GM18502 (cell line): ENCODE measurements at regions not wholly inside any gene's neighbourhood (a gene's known extent, or its start where the extent isn't known, plus 50 kb on each side); places are given as distances from the start of the nearest gene placed in this dataset.

ENCODE experiments used
- ATAC-seq: cut with Tn5 transposase; IDR thresholded peaks from one replicate; pipeline ENCODE4 v1.9.1; 2021; ENCODE audit warnings: mild to moderate bottlenecking; ENCODE audit not compliant: unreplicated experiment, poor library complexity

DNA sequence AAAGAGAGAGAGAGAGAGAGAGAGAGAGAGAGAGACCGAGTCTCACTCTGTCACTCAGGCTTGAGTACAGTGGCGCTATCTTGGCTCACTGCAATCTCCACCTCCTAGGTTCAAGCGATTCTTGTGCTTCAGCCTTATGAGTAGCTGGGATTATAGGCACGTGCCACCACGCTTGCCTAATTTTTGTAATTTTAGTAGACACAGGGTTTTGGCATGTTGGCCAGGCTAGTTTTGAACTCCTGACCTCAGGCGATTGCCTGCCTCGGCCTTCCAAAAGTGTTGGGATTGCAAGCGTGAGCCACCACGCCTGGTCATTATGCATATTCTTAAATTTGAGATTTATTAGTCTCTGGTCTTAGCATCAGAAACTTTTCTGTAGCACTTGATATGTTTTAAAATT lies 317.9 kb upstream of the ATP2B1 start:
- no peak for ATAC-seq

DNA sequence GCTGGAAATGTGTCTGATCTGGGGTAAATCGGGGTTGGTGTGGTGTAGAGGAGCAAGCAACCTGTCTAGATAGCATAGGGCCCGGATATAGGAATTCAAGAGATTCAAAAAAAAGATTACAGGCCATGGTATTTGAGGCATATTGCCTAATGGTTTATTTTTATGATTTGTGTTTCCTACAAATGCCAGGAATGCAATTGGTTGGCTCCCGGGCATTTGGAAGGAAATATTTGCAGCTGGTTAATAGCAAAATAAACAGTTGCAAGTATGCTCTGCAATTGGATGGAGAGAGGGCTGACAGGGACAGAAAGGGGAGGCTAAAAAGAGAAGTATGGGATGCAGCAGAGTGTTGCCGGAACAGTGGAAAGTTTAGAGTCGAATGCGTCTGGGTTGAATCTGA lies 315.6 kb upstream of the ATP2B1 start:
- ATAC-seq, result no peak

DNA sequence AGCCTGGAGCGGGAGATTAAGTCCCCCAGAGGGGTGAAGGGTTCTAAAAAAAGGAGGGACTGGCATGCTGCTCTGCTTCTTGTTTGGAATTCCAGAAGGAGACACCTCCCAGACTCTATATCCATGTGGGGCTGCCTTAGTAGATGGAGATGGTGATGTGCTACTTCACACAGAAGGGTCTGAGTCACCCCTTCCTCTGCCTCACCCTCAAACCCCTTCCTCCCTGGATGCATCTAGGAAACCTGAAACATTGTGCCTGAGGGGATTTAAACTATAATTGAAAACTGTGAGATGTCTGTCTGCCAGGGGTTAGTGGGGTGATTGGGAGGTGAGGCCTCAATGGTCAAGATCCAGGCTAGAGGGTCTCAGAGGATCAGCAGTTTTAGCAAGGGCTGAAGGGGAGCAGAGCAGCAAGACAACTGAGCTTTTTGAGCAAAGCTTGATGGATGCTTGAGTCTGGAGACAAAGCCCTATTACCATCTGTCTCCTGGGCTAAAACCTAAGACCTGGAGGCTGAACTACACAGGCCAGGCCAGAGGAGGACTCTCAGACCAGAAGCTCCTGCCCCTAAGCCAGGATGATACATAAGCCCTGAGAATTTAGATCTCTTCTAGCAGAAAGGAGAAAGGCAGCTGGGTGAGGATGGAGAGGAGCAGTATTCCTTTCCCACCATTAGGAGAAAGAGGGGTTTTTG lies 314.7 kb upstream of the ATP2B1 start:
- ATAC-seq, result no peak

DNA sequence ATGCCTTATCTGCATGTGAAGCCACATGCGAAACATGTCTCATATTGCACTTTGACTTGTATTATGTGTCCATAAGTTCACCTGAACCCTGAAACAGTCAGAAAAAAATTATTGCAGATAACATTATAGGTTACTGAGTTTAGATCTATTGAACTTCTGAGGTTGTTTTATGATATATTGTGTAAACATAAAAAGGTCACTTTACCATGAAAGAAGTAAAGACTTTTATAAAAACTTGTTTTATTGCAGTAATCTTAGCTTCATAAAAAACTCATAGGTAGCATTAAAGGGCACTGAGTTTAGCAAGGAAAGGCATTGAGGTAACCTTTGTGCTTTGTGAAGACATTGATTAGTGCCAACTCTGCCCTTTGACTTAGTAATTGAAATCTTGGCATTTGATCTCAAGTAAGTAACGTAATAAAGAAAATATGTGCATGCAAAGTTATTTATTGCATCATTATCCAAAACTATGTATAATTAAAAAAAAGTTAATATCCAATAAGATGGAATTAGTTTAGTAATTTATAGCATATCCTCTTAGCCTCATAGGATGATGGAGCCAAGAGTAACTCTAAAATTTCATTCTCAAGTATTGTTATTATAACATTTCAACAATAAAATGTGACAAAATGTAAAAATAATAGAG lies 313.3 kb upstream of the ATP2B1 start:
- ATAC-seq, result no peak

DNA sequence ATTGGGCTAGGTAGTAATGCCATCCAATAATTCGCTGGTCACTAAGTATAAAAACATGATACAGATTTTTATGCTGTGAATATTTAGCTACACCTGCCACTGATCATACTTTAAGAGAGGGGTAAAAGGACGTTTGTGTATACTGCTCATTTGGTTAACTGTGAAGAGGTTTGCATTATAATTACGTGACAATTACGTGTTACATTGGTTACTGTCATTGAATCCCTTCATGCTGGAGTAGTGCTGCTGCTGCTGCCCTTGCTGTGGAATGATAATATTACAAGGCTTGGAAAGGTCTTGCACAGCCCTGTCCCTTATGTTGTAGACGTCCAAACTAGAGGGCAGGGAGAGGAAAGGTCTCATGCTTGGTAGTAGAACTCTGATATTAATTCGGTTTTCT lies 312.2 kb upstream of the ATP2B1 start:
- ATAC-seq, result no peak

DNA sequence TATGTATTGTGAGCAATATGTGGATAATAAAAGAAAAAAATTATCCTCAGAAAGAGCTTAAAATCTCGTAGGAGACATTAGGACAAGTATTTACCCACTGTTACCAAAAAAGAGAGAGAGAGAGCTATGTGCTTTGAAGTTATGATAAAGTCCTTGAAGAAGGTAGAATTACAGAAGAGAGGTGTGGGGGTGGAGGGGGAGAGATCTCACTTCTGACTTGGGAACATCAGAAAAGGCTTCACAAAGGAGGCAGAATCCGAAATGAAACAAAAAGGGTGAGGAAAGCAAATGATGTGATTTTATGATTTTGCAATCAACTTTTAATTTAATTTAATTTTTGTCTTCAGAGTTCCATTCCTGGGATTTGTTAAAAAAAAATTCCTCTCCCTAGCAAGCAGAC lies 311.8 kb upstream of the ATP2B1 start:
- no peak for ATAC-seq

DNA sequence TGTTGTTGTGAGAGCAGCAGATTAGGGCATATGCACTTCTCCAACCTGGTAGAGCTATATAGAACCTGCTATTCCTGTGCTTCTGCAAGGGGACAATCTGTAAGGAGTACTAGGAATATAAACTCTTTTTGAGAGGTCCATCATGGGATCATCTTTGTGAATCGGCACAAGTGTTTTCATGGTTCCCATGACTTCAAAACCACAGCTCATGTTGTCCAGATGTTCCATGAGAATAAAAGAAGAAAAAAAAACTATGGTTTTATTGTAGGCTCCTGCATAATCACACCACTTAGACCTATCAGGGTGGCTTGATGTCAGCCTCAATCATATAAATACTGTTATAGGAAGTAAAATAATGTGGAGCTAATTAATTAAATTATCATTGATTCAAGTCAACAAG lies 311.4 kb upstream of the ATP2B1 start:
- ATAC-seq, result no peak

DNA sequence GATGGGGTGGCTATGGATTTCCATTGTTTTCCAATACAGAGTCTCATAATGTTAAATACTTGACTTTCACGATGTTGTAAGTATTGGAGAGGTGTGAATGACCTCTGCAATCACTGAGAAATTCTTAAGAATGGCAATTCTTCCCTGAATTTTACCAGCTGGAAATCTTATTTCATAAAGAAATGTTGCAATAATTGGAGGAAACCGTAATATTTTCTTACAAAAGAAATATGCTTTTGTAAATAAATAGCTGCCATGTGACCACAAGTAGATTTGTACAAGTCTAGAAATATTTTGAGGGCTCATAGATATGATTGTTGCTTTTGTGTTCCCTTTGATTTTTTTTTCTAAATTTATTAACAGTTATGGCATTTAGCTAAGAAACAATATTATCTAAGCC lies 308.7 kb upstream of the ATP2B1 start:
- no peak for ATAC-seq

DNA sequence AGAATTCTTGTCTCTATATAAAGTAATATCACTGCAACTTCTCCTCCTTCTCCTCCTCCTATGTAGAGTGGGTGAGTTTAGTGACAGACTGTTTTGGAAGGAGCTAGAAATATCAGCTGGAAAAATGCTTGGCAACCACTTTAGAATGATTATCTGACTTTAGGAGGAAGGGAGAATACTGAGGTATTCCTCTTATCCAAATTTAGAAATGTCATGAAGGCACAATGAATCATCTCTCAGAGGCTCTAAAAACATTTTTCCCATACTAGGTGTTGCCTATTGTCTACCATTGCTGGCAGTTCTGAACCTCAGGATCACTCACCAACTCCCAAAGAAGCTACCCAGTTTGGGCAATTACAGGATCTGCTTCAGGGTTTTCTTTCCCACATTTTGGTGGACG lies 306.6 kb upstream of the ATP2B1 start:
- no peak for ATAC-seq

DNA sequence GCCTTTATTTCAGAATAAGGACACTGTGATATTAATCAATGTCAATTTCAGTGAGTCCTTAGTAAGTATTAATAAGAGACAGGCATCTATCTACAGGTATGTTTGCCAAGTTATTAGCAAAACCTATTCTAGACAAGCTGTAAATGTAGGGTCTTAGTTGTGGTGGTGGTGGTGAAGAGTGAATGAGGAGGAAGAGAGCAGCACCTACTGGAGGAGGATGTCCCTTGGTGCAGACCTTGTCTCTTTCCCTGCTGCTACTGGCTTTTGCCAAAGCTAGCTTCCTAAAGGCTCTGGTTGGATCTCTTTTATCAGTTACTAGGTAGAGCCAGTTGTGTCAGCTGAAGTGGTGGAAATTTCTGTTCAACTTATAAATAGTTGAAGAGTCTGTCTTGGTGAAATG lies 304.8 kb upstream of the ATP2B1 start:
- ATAC-seq, result peak; percentile 70

DNA sequence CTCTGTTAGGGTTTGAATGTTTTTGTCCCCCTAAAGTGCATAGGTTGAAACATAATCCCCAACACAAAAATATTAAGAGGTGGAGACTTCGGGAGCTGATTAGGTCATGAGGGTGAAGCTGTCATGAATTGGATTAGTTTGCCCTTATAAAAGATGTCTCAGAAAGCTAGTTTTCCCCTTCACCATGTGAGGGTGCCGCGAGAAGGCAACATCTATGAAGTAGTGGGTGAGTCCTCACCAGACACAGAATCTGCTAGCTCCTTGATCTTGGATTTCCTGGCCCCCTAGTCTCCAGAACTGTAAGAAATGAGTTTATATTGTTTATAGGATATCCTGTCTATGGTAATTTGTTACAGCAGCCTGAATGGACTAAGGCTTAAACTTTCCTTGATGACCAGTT lies 301.5 kb upstream of the ATP2B1 start:
- no peak for ATAC-seq

DNA sequence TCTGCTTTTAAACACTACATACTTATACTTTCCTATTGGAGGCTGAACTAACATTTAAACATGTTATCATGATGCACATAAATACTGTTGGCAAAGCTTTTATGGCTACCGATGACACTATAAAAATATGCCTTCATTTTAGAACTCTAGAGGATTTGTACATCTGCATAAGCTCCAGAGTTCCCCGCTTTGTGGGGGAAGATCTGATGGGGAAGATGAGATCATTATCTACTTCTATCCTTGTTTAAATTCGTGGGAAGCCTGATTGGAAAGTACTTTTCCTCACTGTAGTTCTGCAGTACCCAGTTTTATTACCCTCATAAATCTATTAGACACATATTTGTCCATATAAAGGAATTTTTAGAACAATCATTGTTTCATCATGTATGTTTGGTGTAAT lies 299.6 kb upstream of the ATP2B1 start:
- no peak for ATAC-seq

DNA sequence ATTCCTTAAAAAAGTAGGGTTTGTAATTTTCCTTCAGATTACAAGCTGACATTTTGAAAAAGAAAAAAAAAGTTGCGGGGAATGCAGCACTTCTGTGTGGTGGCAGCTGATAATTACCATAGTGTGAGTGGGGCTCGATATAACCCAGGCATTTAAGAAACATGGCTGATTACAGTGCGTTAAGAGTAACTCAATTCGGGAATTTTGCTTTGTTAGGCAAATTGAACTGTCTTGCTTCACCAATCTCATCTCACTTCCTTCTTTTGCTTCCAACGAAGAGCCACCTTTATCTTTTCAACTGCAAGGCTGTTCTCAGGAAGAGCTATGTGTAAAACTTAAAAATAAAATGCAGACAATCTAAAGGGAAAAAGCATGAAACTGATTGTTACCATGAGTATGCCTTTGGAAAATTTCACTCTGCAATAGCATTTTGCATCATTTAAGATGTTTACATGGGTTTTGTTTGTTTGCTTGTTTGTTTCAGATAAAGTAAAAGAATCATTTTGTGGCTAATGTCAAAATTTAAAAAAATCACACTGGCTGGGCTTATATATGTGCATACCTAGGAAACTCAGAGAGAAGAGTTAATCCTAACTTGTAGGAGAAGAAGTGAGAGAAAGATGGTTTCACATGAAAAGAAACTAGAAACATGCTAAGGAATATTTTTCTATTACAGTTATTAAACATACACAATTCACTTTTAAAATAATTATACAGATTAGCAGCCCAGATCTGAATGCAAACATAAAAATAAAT lies 295.9 kb upstream of the ATP2B1 start:
- peak; percentile 50 for ATAC-seq

DNA sequence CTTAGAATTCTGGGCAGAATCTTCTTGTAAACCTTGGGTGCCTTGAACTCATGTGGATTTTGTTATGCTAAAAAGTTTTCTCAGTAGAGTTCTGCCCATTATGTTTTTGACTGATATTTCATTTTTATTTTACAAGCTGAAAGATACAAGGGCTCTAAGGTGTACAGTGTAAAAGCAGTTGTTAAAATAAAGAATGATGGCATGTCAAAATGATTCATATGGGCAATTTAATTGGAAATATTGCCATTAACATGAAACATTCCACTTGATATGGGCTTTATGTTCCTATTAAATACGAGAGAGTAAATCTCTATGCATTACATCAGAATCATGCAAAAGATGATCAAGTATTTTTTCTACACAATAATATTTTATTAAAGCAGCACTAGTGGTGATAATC lies 295.1 kb upstream of the ATP2B1 start:
- ATAC-seq, result no peak

DNA sequence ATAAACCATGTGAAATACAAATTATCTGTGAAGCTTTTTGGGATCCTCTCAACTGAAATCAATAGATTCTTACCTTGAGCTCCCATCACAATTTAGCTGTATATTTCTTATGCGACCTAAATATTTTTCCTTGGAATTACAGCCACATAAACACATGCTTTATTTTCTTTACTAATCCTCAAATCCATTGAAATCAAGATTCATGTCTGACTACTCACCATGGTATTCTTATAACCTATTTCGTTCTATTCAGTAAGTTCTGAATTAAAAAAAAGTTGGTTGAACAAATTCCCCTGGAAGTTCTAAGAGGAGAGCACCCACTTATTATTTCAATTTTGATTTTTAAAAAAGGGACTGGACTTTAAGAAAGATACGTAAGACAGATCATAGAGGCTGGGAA lies 292.1 kb upstream of the ATP2B1 start:
- ATAC-seq, result no peak

DNA sequence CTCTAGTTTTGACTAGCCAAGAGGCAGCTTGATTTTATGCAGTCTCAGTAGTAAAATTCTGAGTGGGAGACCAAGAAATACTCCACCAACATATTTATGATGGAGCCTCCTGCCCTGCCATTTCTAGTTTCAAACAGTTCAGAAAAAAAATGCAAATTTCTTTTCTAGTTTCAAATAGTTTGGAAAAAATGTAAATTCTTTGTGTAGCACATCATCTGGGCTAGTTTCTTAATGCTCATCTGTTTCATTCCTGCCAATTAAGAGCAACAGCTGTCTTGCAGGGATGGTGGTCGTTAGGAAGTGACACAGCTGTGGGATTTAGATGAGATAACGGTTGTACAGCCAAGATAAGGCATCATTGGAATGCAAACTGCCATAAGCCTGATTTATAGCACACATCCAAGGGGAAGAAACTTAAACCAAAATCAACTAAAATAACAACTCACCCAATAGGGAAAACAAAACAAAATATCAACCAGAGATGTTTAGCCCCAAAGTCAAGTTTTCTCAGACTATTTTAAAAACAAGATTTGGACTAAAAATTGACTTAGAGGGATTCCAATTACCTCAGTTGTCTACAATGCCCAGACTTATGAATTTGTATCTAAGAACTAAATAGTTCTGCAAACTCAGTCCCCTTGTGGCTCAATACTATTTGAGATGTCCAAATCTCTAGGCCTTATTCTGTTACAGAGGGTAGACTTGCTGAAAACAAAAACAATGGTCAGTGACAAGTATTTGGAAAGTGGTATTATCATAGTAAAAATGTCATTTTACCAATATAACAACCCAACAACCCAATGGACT lies 291.3 kb upstream of the ATP2B1 start:
- peak; percentile 70 for ATAC-seq

DNA sequence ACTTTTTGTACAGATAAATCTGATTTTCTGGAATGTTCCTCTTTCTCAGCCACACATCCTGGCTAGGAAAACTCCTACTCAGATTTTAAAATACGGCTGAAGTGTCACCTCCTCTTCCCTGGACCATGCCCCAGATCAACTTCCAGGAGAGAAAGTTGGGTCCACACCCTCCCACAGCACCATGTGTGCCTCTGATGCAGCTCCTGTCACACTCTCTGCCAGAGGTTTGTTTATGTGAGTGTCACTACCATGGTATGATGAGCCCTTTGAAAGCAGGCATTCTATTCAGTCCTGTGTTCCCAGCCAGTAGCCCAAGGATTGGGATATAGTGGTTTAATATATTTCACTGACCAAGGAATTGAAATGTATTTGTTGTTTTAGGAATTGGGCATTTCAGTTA lies 287.2 kb upstream of the ATP2B1 start:
- ATAC-seq, result no peak

DNA sequence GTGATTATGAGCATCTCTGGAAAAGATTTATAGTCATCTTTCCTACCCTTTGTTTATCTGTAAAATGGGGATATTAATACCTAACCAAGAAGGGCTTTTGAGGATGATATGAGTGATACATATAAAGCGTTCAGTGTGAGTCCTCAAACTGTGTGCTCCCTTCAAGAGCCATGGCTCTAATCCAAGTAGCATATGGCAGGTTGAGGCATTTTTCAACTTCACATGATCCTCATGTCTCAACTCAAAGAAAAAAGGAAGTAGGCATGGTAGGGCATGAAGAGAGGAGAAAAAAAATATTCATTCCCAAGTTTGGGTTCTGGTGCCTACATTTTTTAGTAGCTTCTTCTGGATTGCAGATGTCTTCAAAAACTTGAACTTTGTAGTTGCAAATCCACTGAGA lies 286.3 kb upstream of the ATP2B1 start:
- ATAC-seq, result no peak

DNA sequence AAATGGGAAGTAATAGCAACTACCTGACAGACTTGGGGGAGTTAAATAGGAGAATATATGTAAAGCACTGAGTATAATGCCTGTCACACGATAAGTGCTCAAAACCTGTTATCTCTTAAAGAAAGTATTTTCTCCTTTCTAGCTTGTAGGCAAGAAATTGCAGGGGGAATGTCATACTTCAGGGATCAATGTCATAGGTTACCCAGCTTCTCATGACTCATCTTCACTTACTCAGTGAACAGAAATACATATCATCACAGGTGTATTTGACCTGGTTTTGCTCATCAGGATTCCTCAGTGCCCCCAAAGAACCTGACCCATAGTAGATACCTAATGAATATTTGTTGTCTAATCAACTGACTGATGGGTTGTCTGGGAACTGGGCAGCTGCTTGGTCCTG lies 285.0 kb upstream of the ATP2B1 start:
- no peak for ATAC-seq

DNA sequence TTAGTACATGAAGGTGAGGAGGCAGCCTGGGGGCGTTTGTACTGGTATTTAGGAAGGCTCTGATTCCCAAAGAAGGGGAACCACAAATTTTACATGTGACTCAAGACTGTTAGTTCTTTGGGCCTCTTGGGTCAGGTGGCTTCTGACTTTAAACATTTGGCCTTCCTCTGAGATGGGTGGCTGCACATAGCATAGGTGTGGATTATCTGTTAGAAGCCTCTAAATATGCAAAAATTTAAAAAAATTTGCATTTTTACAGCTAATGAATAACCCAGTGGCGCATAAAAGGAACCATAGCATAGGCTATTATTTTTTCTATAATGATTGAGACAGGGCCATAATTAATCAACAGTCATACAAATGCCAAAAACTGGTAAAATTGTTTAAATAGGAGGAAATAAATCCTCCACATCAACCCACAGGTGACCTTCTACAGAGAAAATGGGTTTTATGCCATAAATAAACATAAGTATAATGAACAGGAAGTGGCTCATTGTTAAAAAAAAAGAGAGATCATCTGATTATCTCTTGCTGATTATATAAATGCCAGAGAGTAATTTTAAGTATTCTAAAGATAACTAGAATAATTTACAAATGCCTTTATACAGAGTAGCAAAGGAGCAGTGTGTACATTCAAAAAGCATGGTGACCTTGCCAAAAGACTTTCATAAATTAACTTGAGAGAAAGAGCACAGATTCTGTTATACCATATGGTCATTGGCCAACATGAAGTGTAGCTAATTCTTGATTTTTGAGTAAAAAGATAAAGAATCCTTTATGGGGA lies 284.2 kb upstream of the ATP2B1 start:
- ATAC-seq, result no peak
